Prostate gland (tissue), 2 donors: ENCODE measurements at regions not wholly inside any gene's neighbourhood (a gene's known extent, or its start where the extent isn't known, plus 50 kb on each side); places are given as distances from the start of the nearest gene placed in this dataset.

Experiments used
- POLR2A ChIP-seq: fragments of 450-650 bp; IDR thresholded peaks from one replicate; pipeline ENCODE4 v1.6.1; 2016; ENCODE audit warnings: antibody characterized with exemption, mild to moderate bottlenecking
- POLR2AphosphoS5 ChIP-seq: sonication (generic); formaldehyde crosslinking; IDR thresholded peaks from one replicate; pipeline ENCODE4 v1.6.1; 2017; ENCODE audit warnings: antibody characterized with exemption
- TF ChIP-seq, protein P1 (sequence below), 4 experiments: fragments of 200-600 bp in 2 of 4; fragments of 450-650 bp in 2 of 4; sonication (generic) in 2 of 4; IDR thresholded peaks; 1 replicate in 3 of 4; 2 replicates in 1 of 4; pipeline ENCODE4 v1.5.1; 2016 to 2019; ENCODE audit warnings: antibody characterized with exemption in 4 of 4, mild to moderate bottlenecking in 2 of 4, moderate library complexity in 2 of 4

DNA sequence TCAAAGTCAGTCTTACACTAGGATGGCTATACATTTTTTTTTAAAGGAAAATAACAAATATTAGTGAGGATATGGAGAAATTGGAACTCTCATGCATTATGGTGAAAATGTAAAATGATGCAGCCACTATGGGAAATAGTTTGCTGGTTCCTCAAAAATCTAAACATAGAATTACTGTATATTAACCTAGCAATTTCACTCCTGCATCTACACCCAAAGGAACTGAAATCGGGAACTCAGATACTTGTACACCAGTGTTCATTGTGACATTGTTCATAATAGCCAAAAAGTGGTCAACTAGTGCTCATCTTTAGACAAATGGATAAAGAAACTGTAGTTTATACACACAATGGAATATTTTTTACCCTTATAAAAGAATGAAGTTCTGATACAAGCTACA is 110.7 kb downstream of the UTRN start:
- TF ChIP-seq, protein P1, sequence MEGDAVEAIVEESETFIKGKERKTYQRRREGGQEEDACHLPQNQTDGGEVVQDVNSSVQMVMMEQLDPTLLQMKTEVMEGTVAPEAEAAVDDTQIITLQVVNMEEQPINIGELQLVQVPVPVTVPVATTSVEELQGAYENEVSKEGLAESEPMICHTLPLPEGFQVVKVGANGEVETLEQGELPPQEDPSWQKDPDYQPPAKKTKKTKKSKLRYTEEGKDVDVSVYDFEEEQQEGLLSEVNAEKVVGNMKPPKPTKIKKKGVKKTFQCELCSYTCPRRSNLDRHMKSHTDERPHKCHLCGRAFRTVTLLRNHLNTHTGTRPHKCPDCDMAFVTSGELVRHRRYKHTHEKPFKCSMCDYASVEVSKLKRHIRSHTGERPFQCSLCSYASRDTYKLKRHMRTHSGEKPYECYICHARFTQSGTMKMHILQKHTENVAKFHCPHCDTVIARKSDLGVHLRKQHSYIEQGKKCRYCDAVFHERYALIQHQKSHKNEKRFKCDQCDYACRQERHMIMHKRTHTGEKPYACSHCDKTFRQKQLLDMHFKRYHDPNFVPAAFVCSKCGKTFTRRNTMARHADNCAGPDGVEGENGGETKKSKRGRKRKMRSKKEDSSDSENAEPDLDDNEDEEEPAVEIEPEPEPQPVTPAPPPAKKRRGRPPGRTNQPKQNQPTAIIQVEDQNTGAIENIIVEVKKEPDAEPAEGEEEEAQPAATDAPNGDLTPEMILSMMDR (IDR thresholded peaks at IDR 0.05): no peak
- TF ChIP-seq POLR2A (no peak), POLR2AphosphoS5 (no peak)
